GM21529 (cell line): ENCODE measurements at regions not wholly inside any gene's neighbourhood (a gene's known extent, or its start where the extent isn't known, plus 50 kb on each side); places are given as distances from the start of the nearest gene placed in this dataset.
"Not testable (repeated sequence)": the region's sequence is repeated elsewhere in the genome, so short reads cannot be mapped to it uniquely, and the experiment has no call there.

Experiments used
- ATAC-seq: cut with Tn5 transposase; IDR thresholded peaks from one replicate; pipeline ENCODE4 v1.9.1; 2021; ENCODE audit not compliant: unreplicated experiment

DNA sequence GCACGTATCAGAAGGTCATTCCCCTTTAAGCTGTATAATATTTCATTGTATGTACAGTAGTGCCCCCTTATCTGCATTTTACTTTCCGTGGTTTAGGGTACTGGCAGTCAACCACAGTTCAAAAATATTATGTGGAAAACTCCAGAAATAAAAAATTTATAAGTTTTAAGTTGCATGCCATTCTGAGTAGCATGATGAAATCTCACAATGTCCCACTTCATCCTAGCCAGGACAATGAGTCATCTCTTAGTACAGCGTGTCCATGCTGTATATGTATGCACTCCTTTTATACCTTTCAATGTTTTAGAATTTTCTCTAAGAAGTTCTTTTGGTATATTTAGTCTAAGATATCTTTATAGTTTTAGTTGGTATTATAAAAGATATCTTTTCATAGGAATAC is 115.0 kb upstream of the HAND1 start:
- no peak for ATAC-seq

DNA sequence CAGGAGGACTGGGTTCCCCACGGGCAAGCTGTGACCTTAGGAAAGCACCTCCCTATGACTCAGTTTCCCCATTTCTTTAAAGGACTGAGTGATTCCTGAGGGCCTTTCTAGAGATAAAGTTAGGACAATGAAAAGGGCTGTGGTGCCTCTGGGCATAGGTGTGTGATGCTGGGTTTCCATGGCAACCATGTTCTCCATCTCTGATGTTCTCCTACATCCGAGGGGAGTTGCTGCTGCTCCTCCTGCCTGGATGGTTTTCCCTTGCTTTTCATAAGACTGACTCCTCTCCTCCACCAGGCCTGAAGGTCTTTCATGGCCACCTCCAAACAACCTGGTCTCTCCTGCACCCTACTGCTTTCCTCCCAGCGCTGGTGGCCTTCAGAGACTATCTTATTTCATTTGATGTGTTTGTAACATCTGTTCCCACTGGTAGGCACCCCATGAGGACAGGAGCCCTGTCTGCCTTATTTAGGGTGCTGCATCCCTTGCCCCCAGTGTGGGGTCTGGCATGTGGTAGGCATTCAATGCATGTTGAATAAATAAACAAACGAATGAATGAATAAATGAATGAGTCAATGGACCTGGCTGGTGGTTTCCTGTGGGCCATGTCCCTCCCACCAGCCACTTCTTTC is 112.2 kb upstream of the HAND1 start:
- no peak for ATAC-seq

DNA sequence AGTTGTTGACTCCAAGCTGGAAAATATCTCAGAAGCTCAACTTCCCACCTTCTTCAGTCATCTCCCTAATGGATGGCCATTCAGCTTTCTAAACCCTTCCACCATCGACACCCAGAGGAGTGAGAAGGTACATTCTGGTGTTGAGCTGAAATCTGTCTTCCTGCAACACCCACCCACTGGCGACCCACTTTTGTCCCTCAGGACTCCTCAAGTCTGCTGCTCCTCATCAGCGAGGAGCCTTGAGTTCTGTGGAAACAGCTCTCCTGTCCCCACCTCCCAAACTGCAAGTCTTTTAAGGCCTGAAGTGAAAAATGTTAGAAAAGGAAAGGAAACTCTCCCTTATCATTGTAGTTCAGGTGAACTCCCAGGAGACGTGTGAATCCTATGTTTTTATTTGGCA is 111.5 kb upstream of the HAND1 start:
- no peak for ATAC-seq

DNA sequence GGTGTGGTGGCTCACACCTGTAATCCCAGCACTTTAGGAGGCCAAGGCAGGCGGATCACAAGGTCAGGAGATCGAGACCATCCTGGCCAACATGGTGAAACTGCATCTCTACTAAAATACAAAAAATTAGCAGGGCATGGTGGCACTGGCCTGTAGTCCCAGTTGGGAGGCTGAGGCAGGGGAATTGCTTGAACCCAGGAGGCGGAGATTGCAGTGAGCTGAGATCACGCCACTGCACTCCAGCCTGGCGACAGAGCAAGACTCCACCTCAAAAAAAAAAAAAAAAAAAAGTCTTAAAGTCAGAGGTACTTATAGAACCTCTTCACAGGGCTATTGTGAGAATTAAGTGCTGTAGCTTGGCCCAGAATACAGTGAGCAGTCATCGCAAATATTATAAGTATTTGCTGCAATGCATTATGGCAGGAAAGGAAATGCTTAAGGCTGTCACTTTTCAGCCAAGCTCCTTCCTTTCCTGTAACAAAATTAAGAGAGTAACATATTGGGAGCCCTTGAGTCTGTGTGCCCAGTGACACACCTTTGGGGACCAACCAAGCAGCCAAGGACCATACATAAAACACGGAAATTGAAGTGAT is 110.9 kb upstream of the HAND1 start:
- ATAC-seq, result not testable (repeated sequence)

DNA sequence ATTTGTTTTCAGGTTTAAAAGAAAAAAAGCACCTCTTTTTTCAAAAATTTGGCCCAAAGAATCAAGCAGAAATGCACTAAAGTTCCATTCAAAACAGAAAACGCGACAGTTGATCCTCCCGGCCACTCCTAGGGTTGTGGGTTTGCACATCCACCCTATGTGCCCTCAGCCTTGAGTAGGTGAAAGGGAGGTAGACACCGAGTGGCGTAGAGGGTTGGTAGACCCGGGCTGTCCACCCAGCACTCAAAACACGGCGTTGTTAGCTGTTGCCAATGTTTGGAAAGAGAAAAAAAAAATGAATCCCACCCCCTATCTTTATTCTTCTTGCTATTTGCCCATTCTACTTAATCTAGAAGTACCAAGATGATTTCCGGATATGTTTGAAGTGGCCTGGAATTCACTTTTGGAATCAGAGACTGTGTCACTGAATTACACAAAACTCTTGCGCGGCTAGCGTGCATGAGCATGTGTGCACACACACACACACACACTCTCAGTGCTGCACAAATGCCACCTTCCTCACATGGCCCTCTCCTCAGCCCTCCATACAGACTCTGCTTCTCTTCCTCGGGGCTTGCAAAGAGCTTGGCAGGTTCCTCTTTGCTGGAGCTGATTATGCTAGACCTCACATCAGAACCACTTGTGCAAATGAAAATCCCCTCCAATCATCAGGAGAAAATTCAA is 110.2 kb upstream of the HAND1 start:
- no peak for ATAC-seq

DNA sequence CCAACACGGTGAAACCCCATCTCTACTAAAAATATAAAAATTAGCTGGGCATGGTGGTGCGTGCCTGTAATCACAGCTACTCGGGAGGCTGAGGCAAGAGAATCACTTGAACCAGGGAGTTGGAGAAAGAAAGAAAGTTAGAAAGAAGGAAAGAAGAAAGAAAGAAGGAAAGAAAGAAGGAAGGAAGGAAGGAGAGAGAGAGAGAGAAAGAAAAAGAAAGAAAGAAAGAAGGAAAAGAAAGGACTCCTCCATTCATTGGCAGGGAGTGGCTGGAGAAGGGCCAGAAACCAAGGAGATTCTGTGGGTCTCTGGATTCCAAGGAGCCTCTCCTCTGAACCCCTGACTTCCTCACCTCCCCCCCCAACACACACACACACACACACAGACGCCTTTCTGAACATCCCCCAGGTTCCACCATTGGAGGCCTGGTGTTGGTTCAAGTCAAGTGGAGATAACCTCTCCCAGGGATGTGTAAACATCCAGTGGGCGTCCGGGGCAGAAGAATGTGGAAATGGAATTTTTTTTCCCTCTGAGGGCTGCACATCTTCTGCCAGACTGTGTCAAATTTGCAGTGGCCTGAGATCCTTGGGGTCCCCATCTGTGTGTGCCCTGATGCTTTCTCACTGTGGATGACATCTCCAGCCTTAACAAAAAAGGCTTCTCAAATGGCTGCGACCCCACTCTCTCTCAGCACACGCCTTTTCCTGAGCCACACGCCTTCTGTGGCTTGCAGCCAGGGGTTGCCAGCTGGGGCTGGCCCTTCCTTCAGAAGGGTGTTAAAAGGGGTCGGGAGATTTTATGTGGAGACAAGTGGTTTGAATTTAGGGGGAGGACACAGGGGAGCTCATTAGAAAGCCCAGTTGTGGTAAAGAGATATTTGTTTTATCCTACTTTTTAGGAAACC is 109.3 kb upstream of the HAND1 start:
- no peak for ATAC-seq

DNA sequence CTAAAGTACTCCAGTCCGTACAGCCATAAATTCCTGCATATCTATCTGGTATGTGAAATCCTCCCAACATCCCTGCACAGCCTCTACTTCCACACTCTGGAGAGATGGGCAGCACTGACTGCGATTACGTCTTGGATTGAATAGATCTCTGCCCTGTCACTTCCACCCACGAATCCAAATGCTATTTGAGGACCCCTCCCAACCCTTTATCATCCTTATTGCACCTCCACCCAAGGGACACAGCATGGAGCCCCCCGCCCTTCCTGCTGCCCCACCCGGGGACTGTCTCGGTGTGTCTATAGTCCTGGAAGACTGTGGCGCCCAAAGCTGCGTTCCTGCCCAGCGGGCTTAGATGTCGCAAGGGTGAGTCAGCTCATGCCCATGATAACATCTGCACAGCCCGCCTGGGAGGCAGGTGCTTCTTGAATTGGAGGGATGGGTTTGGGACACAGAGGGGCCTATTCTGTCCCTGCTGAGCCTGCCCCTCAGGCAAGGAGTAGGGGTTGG is 105.7 kb upstream of the HAND1 start:
- no peak for ATAC-seq

DNA sequence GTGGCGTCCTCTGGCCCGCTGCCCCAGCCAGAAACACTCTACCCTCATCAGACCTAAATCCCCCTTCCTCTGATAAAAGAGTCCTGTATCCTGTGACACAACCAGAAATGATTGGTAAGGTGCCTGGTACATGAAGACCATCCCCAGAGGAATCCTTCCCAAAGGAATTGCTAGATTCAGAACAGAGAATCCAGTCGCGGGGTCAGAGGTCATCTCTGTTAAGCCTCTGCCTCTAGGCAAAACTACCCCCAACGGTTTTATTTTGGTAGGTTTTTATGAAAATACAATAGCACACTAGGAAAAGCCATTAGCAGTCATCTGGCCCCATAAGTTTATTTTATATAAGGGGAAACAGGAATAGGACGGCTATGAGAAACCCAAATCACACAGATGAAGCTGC is 102.4 kb upstream of the HAND1 start:
- ATAC-seq, result no peak

DNA sequence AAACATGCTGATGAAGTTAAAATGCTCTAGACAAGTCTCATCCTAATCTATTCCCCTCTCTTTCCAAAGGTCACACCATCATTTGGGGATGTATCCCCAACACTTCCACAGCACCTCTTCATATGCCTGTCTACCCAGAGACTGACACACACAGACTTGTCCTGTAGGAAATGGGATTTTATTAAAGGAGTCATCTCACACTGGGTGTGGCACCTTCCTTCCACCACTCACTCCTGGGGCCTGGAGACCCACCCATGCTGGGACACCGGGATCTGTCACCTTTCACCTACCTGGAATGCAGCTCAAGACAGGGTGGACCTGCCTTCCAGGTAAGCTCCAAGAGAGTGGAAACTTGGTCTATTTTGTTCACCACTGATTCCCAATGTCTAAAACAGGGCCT is 99.4 kb upstream of the HAND1 start:
- no peak for ATAC-seq

DNA sequence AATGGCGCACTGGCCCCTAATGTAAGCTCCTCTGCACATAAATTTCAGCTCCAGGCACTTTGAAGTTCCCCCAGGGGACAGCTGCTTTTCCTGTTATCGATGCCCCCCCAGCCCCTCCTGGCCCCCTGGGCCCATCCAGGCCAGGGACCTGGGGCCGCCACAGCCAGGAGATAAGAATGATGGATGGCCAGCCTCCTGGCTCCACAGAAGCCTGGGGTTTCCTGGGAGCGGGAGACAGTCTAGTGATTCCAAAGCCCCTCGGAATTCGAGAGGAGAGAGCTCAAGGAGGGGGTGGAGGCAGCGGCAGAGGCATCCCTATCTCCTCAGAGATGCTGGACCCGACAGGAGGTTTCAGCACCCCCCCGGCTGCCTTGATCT is 98.4 kb upstream of the HAND1 start:
- ATAC-seq, result no peak

DNA sequence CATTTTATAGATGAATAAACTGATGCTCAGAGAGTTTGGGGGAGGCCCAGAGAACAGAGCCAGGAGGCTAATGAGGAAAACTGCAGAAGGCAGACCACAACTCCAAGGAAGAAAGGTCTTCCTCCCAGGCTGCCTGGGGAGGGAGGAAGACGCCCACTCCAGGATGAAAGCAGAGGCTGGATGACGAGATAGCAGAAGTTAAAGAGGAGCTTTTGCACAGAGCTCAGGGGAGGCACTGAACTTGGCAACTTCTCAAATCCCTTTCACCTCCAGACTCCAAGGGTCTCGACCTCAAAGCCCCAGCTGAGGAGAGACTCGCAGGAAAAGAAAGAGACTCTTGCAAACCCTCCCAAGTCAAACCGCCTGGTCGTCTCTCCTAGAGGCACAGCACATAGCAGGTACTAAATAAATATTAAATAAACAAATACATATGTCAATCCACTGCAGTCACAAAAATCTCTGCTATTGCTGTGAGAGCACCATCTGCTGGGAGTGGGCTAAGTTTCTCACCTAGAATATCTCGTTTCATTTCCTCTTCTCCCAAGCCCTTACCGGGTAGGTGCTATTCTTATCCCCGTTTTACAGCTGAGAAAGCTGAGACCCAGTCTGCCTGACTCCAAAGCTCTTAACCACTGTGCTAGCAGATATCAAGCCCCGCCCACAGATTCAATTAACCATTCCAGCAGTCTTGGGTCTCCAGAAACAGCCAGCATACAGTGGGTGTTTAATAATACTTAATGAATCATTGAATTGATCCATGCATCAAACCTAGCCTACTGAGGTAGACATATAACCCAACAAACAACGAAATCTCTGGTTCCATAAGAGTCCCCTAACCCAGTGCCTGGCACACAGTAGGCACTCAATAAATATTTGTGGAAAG is 97.8 kb upstream of the HAND1 start:
- peak; percentile 98 for ATAC-seq

DNA sequence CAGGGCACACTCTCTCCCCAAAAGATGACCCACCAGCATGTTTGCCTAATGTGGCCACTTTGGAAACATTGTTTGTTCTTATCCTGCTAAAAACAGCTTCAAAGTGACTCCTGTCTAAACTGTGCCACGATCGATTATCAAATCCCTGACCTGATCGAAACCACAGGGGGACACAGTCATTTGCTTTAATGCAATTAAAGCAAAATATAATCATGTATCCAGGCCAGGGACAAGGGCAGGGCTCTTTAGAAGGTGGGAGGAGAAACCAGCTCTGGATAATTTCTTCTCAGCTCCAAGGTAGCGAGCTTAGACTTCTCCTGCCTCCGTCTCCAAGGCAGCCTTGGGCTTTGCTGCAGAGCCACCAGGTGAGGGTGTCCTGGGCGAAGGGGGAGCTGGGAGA is 95.0 kb upstream of the HAND1 start:
- no peak for ATAC-seq

DNA sequence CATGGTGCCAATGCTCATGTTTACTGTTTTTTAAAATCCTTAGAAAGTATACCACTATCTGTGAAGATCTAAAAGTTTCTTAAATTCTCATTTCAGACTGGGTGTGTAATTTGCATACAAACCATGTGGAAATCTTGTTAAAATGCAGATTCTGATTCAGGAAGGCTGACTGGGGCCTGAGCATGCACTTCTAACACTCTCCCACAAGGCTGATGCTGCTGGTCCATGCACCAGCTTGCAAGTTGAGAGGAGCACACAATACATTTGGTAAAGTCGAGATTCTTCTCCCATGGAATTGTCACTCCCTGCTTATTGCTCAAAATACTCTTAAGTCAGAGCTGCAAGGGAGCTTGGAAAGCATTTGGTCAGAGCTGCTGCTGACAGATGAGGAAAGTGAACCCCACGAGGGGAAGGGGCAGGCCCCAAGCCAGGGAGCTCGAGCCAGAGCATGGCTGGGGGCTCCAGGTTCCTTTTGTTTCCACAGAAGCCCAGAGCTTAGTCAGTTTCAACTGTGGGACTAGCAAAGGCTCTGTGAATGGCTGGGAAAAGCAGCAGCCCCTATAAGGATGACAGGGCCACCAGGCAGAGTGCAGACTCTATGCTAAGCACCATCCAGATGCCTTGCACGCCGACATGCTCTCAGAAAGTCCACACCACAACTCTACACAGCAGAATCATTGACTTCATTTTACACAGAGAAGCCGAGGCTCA is 93.5 kb upstream of the HAND1 start:
- no peak for ATAC-seq

DNA sequence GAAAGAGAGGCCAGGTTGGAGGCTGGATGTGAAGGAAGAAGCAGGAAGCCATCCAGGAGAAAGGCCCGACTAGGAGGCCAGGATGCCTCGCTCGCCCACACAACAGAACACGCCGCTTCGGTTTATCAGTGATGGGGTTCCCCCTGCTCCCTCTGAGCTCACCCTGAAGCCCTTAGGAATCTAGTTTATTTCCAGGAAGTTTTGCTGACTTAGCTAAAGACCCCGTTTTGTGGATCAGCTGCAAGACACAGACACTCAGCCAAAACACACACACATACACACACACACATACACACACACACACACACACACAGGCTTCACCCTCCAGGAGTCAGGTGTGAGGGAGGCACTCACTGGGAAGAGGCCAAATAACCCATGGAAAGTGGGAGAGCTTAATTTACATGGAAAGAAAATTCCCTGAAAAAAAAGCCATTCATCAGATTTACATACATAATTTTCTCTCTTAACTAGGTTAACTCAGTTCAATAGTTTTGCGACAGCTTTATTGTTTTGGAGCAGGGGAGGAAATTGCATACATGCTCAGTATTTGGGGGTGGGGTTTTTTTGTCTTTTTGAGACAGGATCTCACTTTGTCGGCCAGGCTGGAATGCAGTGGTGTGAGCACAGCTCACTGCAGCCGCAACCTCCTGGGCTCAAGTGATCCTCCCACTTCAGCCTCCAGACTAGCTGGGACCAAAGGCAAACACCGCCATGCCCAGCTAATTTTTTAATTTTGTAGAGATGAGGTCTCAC is 92.7 kb upstream of the HAND1 start:
- ATAC-seq, result no peak

DNA sequence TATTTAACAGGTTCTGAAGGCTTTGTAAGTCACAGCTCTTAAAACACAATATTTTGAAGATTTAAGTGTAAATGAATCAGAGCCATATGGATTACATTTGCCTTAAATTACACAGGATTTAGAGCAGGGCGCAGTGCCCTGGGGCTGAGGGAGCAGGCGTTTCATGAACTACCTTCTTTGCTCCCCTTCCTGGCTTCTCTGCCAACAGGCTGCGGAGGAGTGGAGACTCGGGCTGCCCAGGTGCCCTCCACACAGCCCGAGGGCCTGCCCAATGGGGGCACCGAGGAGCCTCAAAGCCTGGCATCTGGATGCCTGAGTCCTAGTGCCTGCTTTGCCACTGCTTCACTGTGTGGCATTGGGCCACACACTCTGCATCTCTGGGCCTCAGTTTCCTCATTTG is 90.6 kb upstream of the HAND1 start:
- ATAC-seq, result no peak

DNA sequence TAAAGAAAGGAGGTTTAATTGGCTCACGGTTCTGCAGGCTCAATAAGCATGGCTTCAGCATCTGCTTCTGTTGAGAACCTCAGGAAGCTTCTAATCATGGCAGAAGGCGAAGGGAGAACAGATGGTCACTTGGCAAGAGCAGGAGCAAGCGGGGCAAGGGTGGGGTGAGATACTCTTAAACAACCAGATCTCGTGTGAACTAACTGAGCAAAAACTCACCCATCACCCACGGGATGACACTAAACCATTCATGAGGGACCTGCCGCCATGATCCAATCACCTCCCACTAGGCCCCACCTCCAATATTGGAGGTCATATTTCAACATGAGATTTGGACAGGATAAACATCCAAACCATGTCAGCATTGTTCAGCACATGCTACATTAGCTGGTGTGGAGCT is 89.1 kb upstream of the HAND1 start:
- no peak for ATAC-seq

DNA sequence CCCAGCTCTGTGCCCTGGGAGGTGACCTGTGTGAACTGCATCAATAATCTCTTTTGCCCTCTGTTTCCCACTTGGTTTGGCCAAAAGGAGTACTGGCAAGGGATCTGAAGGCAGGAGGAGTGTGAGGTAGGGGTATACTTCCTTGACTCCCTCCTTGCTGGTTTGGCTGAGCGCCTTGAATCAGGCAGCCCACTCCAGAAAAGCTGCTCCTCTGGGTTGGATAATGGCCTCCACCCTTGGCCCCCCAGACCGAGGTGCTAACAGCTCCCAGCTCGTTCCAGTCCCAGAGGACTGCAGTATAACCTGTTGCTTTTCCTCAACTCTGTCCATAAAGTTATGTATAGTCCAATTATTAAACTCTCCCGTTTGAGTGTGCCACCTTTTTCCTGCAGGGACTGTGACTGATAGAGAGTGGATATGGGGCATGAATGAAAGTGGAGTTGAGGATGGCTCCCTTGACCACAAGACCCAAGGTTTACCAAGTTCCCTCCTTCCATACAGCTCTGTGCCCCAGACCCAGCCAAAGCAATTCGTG is 88.2 kb upstream of the HAND1 start:
- no peak for ATAC-seq

DNA sequence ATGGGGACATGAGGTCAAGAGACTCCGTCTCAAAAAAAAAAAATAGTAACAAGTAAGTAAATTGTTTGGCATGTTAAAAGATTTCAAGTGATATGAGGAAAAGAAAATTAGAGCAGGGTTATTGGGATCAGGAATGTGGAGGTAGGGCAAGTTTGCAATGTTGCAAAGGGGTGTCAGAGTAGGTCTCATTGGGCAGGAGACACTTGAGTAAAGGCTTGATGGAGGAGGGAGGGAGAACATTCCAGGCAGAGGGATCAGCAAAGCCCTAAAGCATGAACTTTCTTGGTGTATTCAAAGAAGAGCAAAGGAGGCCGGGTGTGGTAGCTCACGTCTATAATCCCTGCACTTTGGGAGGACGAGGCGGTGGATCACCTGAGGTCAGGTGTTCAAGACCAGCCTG is 87.1 kb upstream of the HAND1 start:
- ATAC-seq, result no peak
